GM13976 (cell line): ENCODE measurements at regions not wholly inside any gene's neighbourhood (a gene's known extent, or its start where the extent isn't known, plus 50 kb on each side); places are given as distances from the start of the nearest gene placed in this dataset.

Experiments
- DNase-seq: peaks from one replicate; pipeline ENCODE4 v3.0.0; 2012; ENCODE audit warnings: low spot score
- CTCF ChIP-seq: IDR thresholded peaks from 2 replicates; pipeline ENCODE4 v1.5.1; 2012; ENCODE audit warnings: borderline replicate concordance, mild to moderate bottlenecking; ENCODE audit not compliant: insufficient read depth; ENCODE audit errors: extremely low read depth, missing control alignments, control extremely low read depth
- in situ Hi-C: fragments of 300-500 bp; cut with MboI; formaldehyde crosslinking; loops from one replicate; pipeline ENCODE4 v1.12.0; 2022; ENCODE audit warnings: low sequenced_read_pairs, mixed read lengths, inconsistent platforms; ENCODE audit not compliant: unreplicated experiment

- in situ Hi-C loops, result no loop called here
- DNase-seq, result no peak
- TF ChIP-seq CTCF, result no peak
These were observed 130.8 kb downstream of the FOXL1 start for GRCh38 chr16:86709103-86709502.

GRCh38 chr16:86709902-86710601 lies 131.7 kb downstream of the FOXL1 start:
- DNase-seq, result no peak
- TF ChIP-seq CTCF, result no peak
- in situ Hi-C loops, result no loop called here

GRCh38 chr16:86710602-86710950 lies 132.2 kb downstream of the FOXL1 start:
- no peak for TF ChIP-seq CTCF
- no peak for DNase-seq
- in situ Hi-C loops, result no loop called here

GRCh38 chr16:86712158-86713009 lies 134.0 kb downstream of the FOXL1 start:
- no peak for DNase-seq
- in situ Hi-C loops, result no loop called here
- TF ChIP-seq CTCF, result no peak

GRCh38 chr16:86713021-86713631 lies 134.8 kb downstream of the FOXL1 start:
- no peak for TF ChIP-seq CTCF
- no peak for DNase-seq
- in situ Hi-C loops, result no loop called here

- in situ Hi-C loops, result no loop called here
- DNase-seq, result no peak
- no peak for TF ChIP-seq CTCF
These were observed 135.8 kb downstream of the FOXL1 start for GRCh38 chr16:86714166-86714565.
